Tibial artery (tissue), 4 donors: ENCODE measurements at regions not wholly inside any gene's neighbourhood (a gene's known extent, or its start where the extent isn't known, plus 50 kb on each side); places are given as distances from the start of the nearest gene placed in this dataset.

Source experiments
- DNase-seq, 2 donors: peaks; one replicate each; pipeline ENCODE4 v3.0.0-alpha.2; 2019
- H3K27ac ChIP-seq, 2 donors: fragments of 200-600 bp; sonication (generic) in 1 of 2; 1 replicate in 1 of 2; 2 replicates in 1 of 2; pipeline ENCODE4 v1.5.1; 2018 to 2019; ENCODE audit warnings: mild to moderate bottlenecking in 1 of 2
- H3K27me3 ChIP-seq, 2 donors: fragments of 200-600 bp; sonication (generic) in 1 of 2; one replicate each; pipeline versions ENCODE4 v1.5.1 to v1.6.0; 2016 to 2019
- H3K36me3 ChIP-seq, 3 donors: fragments of 200-600 bp; sonication (generic) in 2 of 3; one replicate each; pipeline ENCODE4 v1.5.1; 2016 to 2019; ENCODE audit warnings: mild to moderate bottlenecking in 2 of 3
- H3K4me1 ChIP-seq, 4 donors: fragments of 200-600 bp; sonication (generic) in 2 of 4; 1 replicate in 3 of 4; 2 replicates in 1 of 4; pipeline ENCODE4 v1.5.1; 2016 to 2019
- H3K4me3 ChIP-seq, 2 donors: fragments of 200-600 bp; sonication (generic) in 1 of 2; 1 replicate in 1 of 2; 2 replicates in 1 of 2; pipeline ENCODE4 v1.5.1; 2018 to 2019; ENCODE audit warnings: mild to moderate bottlenecking in 2 of 2
- H3K9me3 ChIP-seq, 3 donors: fragments of 200-600 bp; sonication (generic) in 1 of 3; one replicate each; pipeline ENCODE4 v1.5.1; 2016 to 2019
- intact Hi-C: fragments of 100-400 bp; cut with DNase I; formaldehyde crosslinking; loops from one replicate; pipeline ENCODE4 v1.15.0; 2023; ENCODE audit warnings: low total_unique reads
- TF ChIP-seq, protein P1 (sequence below), 2 experiments: fragments of 200-600 bp in 1 of 2; fragments of 450-650 bp in 1 of 2; IDR thresholded peaks; one replicate each; pipeline ENCODE4 v1.5.1; 2017 to 2019; ENCODE audit warnings: antibody characterized with exemption in 2 of 2, mild to moderate bottlenecking in 1 of 2, moderate library complexity in 1 of 2

DNA sequence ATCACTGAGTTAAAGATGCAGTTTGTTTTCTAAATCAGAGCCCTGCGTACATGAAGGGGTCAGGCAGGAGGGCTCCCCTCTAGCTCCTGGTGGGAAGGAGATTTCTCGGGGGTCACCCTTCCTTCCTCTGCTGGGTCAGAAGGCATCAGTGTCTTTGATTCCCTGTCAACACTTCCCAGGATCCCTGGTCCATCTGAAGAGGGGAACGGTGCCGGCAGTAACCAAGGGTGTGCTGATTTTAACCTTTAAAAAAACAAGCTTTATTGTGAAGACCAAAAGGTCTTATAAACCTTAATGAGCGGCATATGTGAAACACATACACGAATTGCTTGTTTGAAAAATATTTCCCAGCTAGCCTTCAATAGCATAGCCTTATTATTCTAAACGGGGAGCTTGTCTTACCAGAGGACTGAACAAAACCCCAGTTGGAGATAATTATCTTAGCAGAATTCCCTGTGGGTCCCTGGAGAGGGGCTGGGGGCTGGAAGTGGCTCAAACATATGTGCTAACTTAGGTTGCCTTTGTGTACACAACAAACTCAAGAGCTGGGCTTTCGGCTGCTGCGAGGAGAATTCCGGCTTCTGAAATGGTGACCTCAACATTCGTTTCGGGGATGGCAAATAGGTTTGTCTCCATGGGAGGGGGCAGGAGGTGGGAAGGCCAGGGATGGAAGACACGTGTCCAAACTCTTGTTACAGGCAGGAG is 114.9 kb upstream of the MYCN start:
- Histone ChIP-seq H3K4me3 (no peak overlapping the region), H3K9me3 (no peaks in the 10 kb centered on the region), H3K36me3 (no peaks in the 10 kb centered on the region), H3K27me3 (peaks cover 0 to 15% of the 10 kb centered on the region in 2 donors), H3K27ac (no peak overlapping the region), H3K4me1 (no peaks in the 10 kb centered on the region)
- intact Hi-C loops = no loop called here
- TF ChIP-seq, protein P1, sequence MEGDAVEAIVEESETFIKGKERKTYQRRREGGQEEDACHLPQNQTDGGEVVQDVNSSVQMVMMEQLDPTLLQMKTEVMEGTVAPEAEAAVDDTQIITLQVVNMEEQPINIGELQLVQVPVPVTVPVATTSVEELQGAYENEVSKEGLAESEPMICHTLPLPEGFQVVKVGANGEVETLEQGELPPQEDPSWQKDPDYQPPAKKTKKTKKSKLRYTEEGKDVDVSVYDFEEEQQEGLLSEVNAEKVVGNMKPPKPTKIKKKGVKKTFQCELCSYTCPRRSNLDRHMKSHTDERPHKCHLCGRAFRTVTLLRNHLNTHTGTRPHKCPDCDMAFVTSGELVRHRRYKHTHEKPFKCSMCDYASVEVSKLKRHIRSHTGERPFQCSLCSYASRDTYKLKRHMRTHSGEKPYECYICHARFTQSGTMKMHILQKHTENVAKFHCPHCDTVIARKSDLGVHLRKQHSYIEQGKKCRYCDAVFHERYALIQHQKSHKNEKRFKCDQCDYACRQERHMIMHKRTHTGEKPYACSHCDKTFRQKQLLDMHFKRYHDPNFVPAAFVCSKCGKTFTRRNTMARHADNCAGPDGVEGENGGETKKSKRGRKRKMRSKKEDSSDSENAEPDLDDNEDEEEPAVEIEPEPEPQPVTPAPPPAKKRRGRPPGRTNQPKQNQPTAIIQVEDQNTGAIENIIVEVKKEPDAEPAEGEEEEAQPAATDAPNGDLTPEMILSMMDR (IDR thresholded peaks at IDR 0.05) = no peak
- no peak for DNase-seq

DNA sequence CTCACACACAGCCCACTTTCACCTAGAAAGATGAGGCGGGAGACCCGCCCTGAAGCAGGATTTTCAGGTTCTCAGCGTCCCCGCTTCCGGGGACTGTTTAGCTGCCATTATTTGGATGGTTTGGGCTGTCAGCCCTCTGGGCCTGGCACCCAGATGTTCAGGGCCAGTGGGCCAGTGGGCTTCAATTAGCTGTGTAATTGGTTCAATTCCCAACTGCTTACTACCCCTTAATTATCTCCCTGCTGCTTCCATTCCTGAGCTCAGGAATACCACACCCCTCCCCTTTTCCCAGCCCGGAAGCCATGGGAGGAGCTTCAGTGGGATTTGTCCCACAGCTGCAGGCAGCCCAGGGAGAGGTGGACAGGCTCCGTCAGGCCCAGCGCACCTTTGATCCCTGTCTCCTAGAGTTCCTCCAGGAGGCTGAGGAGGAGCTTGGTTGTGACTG is 114.1 kb upstream of the MYCN start:
- Histone ChIP-seq H3K4me1 (no peaks in the 10 kb centered on the region), H3K36me3 (no peaks in the 10 kb centered on the region), H3K27me3 (peaks cover 0 to 15% of the 10 kb centered on the region in 2 donors), H3K9me3 (no peaks in the 10 kb centered on the region), H3K4me3 (no peak overlapping the region), H3K27ac (no peak overlapping the region)
- intact Hi-C loops = no loop called here
- DNase-seq = no peak
- TF ChIP-seq, protein P1 (IDR thresholded peaks at IDR 0.05) = no peak

DNA sequence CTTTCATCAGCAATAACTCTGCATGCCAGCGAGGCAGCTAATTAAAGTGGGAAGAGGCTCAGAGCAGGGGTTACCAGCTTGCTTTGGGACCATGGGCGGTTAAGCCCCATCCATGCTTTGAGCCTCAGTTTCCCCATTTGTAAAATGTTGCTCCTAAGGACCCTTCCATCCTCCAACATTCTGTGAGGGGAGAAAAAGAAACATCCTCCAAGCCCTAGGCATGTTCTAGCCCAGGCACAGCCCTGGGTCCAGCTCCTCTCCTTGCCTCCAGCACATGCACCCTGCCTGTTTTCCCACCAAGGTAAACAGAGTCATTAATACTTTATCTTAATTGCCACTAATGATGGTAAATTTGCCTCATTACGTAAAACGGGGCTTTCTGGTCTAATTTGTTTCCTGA is 113.3 kb upstream of the MYCN start:
- no peak for DNase-seq
- TF ChIP-seq, protein P1 (IDR thresholded peaks at IDR 0.05) = no peak
- Histone ChIP-seq H3K27me3 (peaks cover 0 to 15% of the 10 kb centered on the region in 2 donors), H3K36me3 (no peaks in the 10 kb centered on the region), H3K27ac (no peak overlapping the region), H3K4me3 (no peak overlapping the region), H3K9me3 (no peaks in the 10 kb centered on the region), H3K4me1 (no peaks in the 10 kb centered on the region)
- intact Hi-C loops = no loop called here

DNA sequence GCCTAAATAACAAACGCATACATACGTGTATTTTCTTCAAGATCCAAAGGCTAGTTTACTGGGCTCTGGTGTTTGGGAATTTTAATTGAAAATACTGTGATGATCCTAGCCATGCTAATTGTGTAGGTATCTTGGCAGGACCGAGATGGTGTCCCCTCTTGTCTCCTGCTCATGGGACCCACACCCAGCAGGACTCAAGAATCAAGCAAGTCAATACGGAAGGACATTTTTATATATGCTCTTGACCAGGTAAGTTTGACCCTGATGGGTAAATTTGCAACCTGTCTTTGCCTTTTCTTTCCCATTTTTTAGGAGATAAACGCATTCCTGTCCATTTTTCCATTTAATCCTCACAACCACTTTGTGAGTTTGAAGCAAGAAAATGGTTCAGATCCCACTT is 111.8 kb upstream of the MYCN start:
- H3K27ac ChIP-seq = no peak overlapping the region
- H3K9me3 ChIP-seq = no peaks in the 10 kb centered on the region
- H3K27me3 ChIP-seq = peaks cover 0 to 15% of the 10 kb centered on the region in 2 donors
- H3K4me1 ChIP-seq = no peaks in the 10 kb centered on the region
- TF ChIP-seq, protein P1 (IDR thresholded peaks at IDR 0.05) = no peak
- intact Hi-C loops = no loop called here
- H3K36me3 ChIP-seq = no peaks in the 10 kb centered on the region
- no peak overlapping the region for H3K4me3 ChIP-seq
- DNase-seq = no peak

- intact Hi-C loops = no loop called here
- TF ChIP-seq, protein P1 (IDR thresholded peaks at IDR 0.05) = no peak
- H3K9me3 ChIP-seq = no peaks in the 10 kb centered on the region
- no peak for DNase-seq
- H3K4me1 ChIP-seq = no peaks in the 10 kb centered on the region
- no peaks in the 10 kb centered on the region for H3K36me3 ChIP-seq
- H3K27me3 ChIP-seq = peaks cover 0 to 15% of the 10 kb centered on the region in 2 donors
- H3K27ac ChIP-seq = no peak overlapping the region
- H3K4me3 ChIP-seq = no peak overlapping the region
Measured at GRCh38 chr2:15829091-15829801, 111.1 kb upstream of the MYCN start.
